NCI-H146 (cell line): ENCODE measurements at regions not wholly inside any gene's neighbourhood (a gene's known extent, or its start where the extent isn't known, plus 50 kb on each side); places are given as distances from the start of the nearest gene placed in this dataset.

Experiments used
- DNase-seq: peaks from one replicate; lab custom pipeline; 2025; lab: John Stamatoyannopoulos, UW

GRCh38 chr7:18081617-18082016 lies 54.0 kb upstream of the PRPS1L1 start:
- DNase-seq, result no peak

GRCh38 chr7:18082169-18082568 lies 54.5 kb upstream of the PRPS1L1 start:
- no peak for DNase-seq

GRCh38 chr7:18086165-18087025 lies 58.7 kb upstream of the PRPS1L1 start:
- DNase-seq, result peak; percentile 81

GRCh38 chr7:18087026-18087686 lies 59.5 kb upstream of the PRPS1L1 start:
- peak; percentile 62 for DNase-seq

- peak; percentile 65 for DNase-seq
These were observed 60.0 kb upstream of the PRPS1L1 start for GRCh38 chr7:18087687-18088078.

- DNase-seq, result peak; percentile 48
These were observed 68.4 kb upstream of the PRPS1L1 start for GRCh38 chr7:18096087-18096486.

- DNase-seq, result no peak
These were observed 74.9 kb upstream of the PRPS1L1 start for GRCh38 chr7:18102576-18102975.

GRCh38 chr7:18103436-18104218 lies 76.0 kb upstream of the PRPS1L1 start:
- no peak for DNase-seq

GRCh38 chr7:18109762-18110161 lies 82.1 kb upstream of the PRPS1L1 start:
- no peak for DNase-seq

GRCh38 chr7:18116661-18117060 lies 89.0 kb upstream of the PRPS1L1 start:
- peak; percentile 69 for DNase-seq

- DNase-seq, result peak; percentile 6
These were observed 89.8 kb upstream of the PRPS1L1 start for GRCh38 chr7:18117482-18117881.

- DNase-seq, result peak; percentile 26
These were observed 92.3 kb upstream of the PRPS1L1 start for GRCh38 chr7:18119985-18120384.

GRCh38 chr7:18123508-18124239 lies 96.0 kb upstream of the PRPS1L1 start:
- DNase-seq, result no peak

GRCh38 chr7:18125476-18125875 lies 97.8 kb upstream of the PRPS1L1 start:
- no peak for DNase-seq

- DNase-seq, result peak; percentile 62
These were observed 98.6 kb upstream of the PRPS1L1 start for GRCh38 chr7:18126281-18126680.

- DNase-seq, result no peak
These were observed 101.2 kb upstream of the PRPS1L1 start for GRCh38 chr7:18128846-18129245.

- DNase-seq, result no peak
These were observed 105.2 kb upstream of the PRPS1L1 start for GRCh38 chr7:18132811-18133210.

GRCh38 chr7:18133921-18134320 lies 106.3 kb upstream of the PRPS1L1 start:
- no peak for DNase-seq

- DNase-seq, result no peak
These were observed 113.3 kb upstream of the PRPS1L1 start for GRCh38 chr7:18140943-18141342.

GRCh38 chr7:18144166-18144565 lies 116.5 kb upstream of the PRPS1L1 start:
- no peak for DNase-seq

GRCh38 chr7:18145160-18145559 lies 117.5 kb upstream of the PRPS1L1 start:
- DNase-seq, result no peak

GRCh38 chr7:18151422-18151821 lies 123.8 kb upstream of the PRPS1L1 start:
- no peak for DNase-seq
